H9 (cell line): ENCODE measurements at regions not wholly inside any gene's neighbourhood (a gene's known extent, or its start where the extent isn't known, plus 50 kb on each side); places are given as distances from the start of the nearest gene placed in this dataset.

Source experiments
- DNase-seq: peaks from one replicate; pipeline ENCODE4 v3.0.0-alpha.2; 2017
- H2AFZ ChIP-seq: one replicate; pipeline ENCODE4 v1.6.1; 2013; ENCODE audit warnings: mild to moderate bottlenecking, low read length, control low read depth, moderate library complexity
- H2AK5ac ChIP-seq: 2 replicates; pipeline ENCODE4 v1.6.1; 2013; ENCODE audit warnings: low read length, control low read depth, mixed read lengths; ENCODE audit not compliant: insufficient read length
- H2BK120ac ChIP-seq: one replicate; pipeline ENCODE4 v1.6.1; 2013; ENCODE audit warnings: low read depth, mild to moderate bottlenecking, low read length, control low read depth, inconsistent platforms; ENCODE audit not compliant: poor library complexity, severe bottlenecking
- H2BK12ac ChIP-seq: 2 replicates; pipeline ENCODE4 v1.6.1; 2013; ENCODE audit warnings: low read length, control low read depth, mixed read lengths, low read depth; ENCODE audit not compliant: insufficient read length
- H2BK15ac ChIP-seq: 2 replicates; pipeline ENCODE4 v1.6.1; 2013; ENCODE audit warnings: low read depth, low read length, control low read depth
- H2BK20ac ChIP-seq: one replicate; pipeline ENCODE4 v1.6.1; 2013; ENCODE audit warnings: low read depth, mild to moderate bottlenecking, low read length, control low read depth, inconsistent platforms; ENCODE audit not compliant: poor library complexity, severe bottlenecking
- H2BK5ac ChIP-seq: 2 replicates; pipeline ENCODE4 v1.6.1; 2013; ENCODE audit warnings: low read length, control low read depth, mixed read lengths; ENCODE audit not compliant: insufficient read length
- H3K14ac ChIP-seq: 2 replicates; pipeline ENCODE4 v1.6.1; 2013; ENCODE audit warnings: low read length, control low read depth; ENCODE audit not compliant: insufficient read depth
- H3K18ac ChIP-seq: 2 replicates; pipeline ENCODE4 v1.6.1; 2013; ENCODE audit warnings: low read depth, mild to moderate bottlenecking, mixed read lengths, low read length, control low read depth; ENCODE audit not compliant: insufficient read length
- H3K23ac ChIP-seq: 2 replicates; pipeline ENCODE4 v1.6.1; 2013; ENCODE audit warnings: low read length, control low read depth, mixed read lengths, low read depth; ENCODE audit not compliant: insufficient read length
- H3K23me2 ChIP-seq: 2 replicates; pipeline ENCODE4 v1.6.1; 2013; ENCODE audit warnings: low read depth, mild to moderate bottlenecking, mixed read lengths, low read length, control low read depth; ENCODE audit not compliant: insufficient read length, poor library complexity, severe bottlenecking
- H3K27ac ChIP-seq: 2 replicates; pipeline ENCODE4 v1.5.1; 2013; ENCODE audit warnings: low read length, control low read depth, mixed read lengths, low read depth; ENCODE audit not compliant: insufficient read length
- H3K27me3 ChIP-seq: 2 replicates; pipeline ENCODE4 v1.6.1; 2013; ENCODE audit warnings: low read length, control low read depth, inconsistent platforms; ENCODE audit not compliant: insufficient read depth
- H3K4ac ChIP-seq: 2 replicates; pipeline ENCODE4 v1.6.1; 2013; ENCODE audit warnings: low read depth, mild to moderate bottlenecking, control low read depth, inconsistent platforms, low read length, moderate library complexity
- H3K4me1 ChIP-seq: 2 replicates; pipeline ENCODE4 v1.6.1; 2013; ENCODE audit warnings: low read length, control low read depth, inconsistent platforms; ENCODE audit not compliant: insufficient read depth
- H3K4me2 ChIP-seq: 2 replicates; pipeline ENCODE4 v1.6.1; 2013; ENCODE audit warnings: low read length, control low read depth, mixed read lengths; ENCODE audit not compliant: insufficient read length, insufficient read depth
- H3K56ac ChIP-seq: 2 replicates; pipeline ENCODE4 v1.6.1; 2013; ENCODE audit warnings: low read depth, mild to moderate bottlenecking, mixed read lengths, low read length, control low read depth; ENCODE audit not compliant: insufficient read length
- H3K79me1 ChIP-seq: 2 replicates; pipeline ENCODE4 v1.6.1; 2013; ENCODE audit warnings: low read depth, mild to moderate bottlenecking, moderate library complexity, low read length, control low read depth, inconsistent platforms; ENCODE audit not compliant: insufficient read depth, poor library complexity, severe bottlenecking
- H3K79me2 ChIP-seq: 2 replicates; pipeline ENCODE4 v1.6.1; 2013; ENCODE audit warnings: low read length, control low read depth, inconsistent platforms; ENCODE audit not compliant: insufficient read depth
- H3K9ac ChIP-seq: 2 replicates; pipeline ENCODE4 v1.6.1; 2013; ENCODE audit warnings: low read length, control low read depth, mixed read lengths; ENCODE audit not compliant: insufficient read length; ENCODE audit errors: extremely low read depth
- H3K9me3 ChIP-seq: one replicate; pipeline ENCODE4 v1.6.1; 2013; ENCODE audit warnings: low read depth, low read length, inconsistent platforms; ENCODE audit not compliant: control insufficient read depth
- H3T11ph ChIP-seq: one replicate; pipeline ENCODE4 v1.6.1; 2013; ENCODE audit warnings: mild to moderate bottlenecking, low read length, control low read depth, inconsistent platforms
- H4K20me1 ChIP-seq: one replicate; pipeline ENCODE4 v1.6.1; 2013; ENCODE audit not compliant: control insufficient read depth, insufficient read length, insufficient read depth
- H4K5ac ChIP-seq: 2 replicates; pipeline ENCODE4 v1.6.1; 2013; ENCODE audit warnings: low read depth, mild to moderate bottlenecking, mixed read lengths, low read length, control low read depth; ENCODE audit not compliant: insufficient read length
- H4K8ac ChIP-seq: replicated peaks from 2 replicates; pipeline ENCODE4 v1.6.1; 2013; ENCODE audit warnings: low read length, control low read depth, mixed read lengths, low read depth; ENCODE audit not compliant: insufficient read length
- H4K91ac ChIP-seq: 2 replicates; pipeline ENCODE4 v1.6.1; 2013; ENCODE audit warnings: low read depth, mild to moderate bottlenecking, moderate library complexity, mixed read lengths, low read length, control low read depth; ENCODE audit not compliant: insufficient read length
- H3K27ac Mint-ChIP-seq, 3 experiments: 2 replicates in 2 of 3; 3 replicates in 1 of 3; pipeline ENCODE4 v1.8.0; 2020 to 2021; ENCODE audit warnings: mixed read lengths in 3 of 3, mild to moderate bottlenecking in 1 of 3, moderate library complexity in 1 of 3
- H3K27me3 Mint-ChIP-seq: 2 replicates; pipeline ENCODE4 v1.8.0; 2021; ENCODE audit warnings: low read depth, mild to moderate bottlenecking, moderate library complexity, mixed read lengths
- H3K36me3 Mint-ChIP-seq, 3 experiments: 2 replicates in 2 of 3; 3 replicates in 1 of 3; pipeline ENCODE4 v1.8.0; 2020 to 2021; ENCODE audit warnings: low read depth in 3 of 3, mixed read lengths in 3 of 3; ENCODE audit not compliant: insufficient read depth in 1 of 3
- H3K4me1 Mint-ChIP-seq, 2 experiments: 2 replicates each; pipeline ENCODE4 v1.8.0; 2020; ENCODE audit warnings: mixed read lengths in 2 of 2
- H3K4me3 Mint-ChIP-seq, 2 experiments: 2 replicates in 1 of 2; 3 replicates in 1 of 2; pipeline ENCODE4 v1.8.0; 2020 to 2021; ENCODE audit warnings: mild to moderate bottlenecking in 2 of 2, mixed read lengths in 2 of 2, moderate library complexity in 1 of 2
- H3K9me3 Mint-ChIP-seq, 2 experiments: 2 replicates in 1 of 2; 3 replicates in 1 of 2; pipeline ENCODE4 v1.8.0; 2020; ENCODE audit warnings: mild to moderate bottlenecking in 2 of 2, mixed read lengths in 2 of 2, moderate library complexity in 1 of 2
- CTCF ChIP-seq: fragments of 200-600 bp; sonication (generic); conservative IDR thresholded peaks from 3 replicates; pipeline ENCODE4 v1.8.0; 2021; ENCODE audit warnings: antibody characterized with exemption, mild to moderate bottlenecking
- WGBS: extraction: QIAGEN DNeasy Blood & Tissue Kit; methylation state at CpG from one replicate; pipeline ENCODE4 v1.1.7; 2013; ENCODE audit warnings: missing lambda C conversion rate, low lambda C conversion rate, mixed read lengths; ENCODE audit not compliant: insufficient read length; ENCODE audit errors: extremely low coverage; 5-methylcytosine and 5-hydroxymethylcytosine counted together

- H4K91ac ChIP-seq = no peak overlapping the region
- WGBS = 100% methylated on average over 1 of the region's 6 CpGs
- no peak overlapping the region for H3K56ac ChIP-seq
- H3K9ac ChIP-seq = no peak overlapping the region
- H3K23ac ChIP-seq = no peak overlapping the region
- H3K4me2 ChIP-seq = no peak overlapping the region
- H2BK15ac ChIP-seq = no peak overlapping the region
- no peak overlapping the region for H3K14ac ChIP-seq
- H3K27ac Mint-ChIP-seq = no peak overlapping the region
- H2BK12ac ChIP-seq = no peak overlapping the region
- no peak overlapping the region for H3K27ac ChIP-seq
- H4K20me1 ChIP-seq = no peaks in the 10 kb centered on the region
- no peaks in the 10 kb centered on the region; the same call in 1 of the 2 replicates for H3K27me3 Mint-ChIP-seq
- no peaks in the 10 kb centered on the region for H3K27me3 ChIP-seq
- no peaks in the 10 kb centered on the region for H3K36me3 Mint-ChIP-seq
- no peak for TF ChIP-seq CTCF
- H3K4me1 Mint-ChIP-seq = no peaks in the 10 kb centered on the region; a peak in 1 of 4 replicates
- H3K23me2 ChIP-seq = no peaks in the 10 kb centered on the region
- no peak overlapping the region for H2AK5ac ChIP-seq
- H2BK120ac ChIP-seq = no peak overlapping the region
- DNase-seq = no peak
- H3K9me3 Mint-ChIP-seq = no peaks in the 10 kb centered on the region
- H3K9me3 ChIP-seq = no peaks in the 10 kb centered on the region
- H2BK5ac ChIP-seq = no peak overlapping the region
- no peak overlapping the region for H3K18ac ChIP-seq
- no peak overlapping the region for H2BK20ac ChIP-seq
- H4K5ac ChIP-seq = no peak overlapping the region
- H3K4ac ChIP-seq = no peak overlapping the region
- H3K79me2 ChIP-seq = no peaks in the 10 kb centered on the region
- no peak overlapping the region for H3T11ph ChIP-seq
- no peak overlapping the region for H3K4me3 Mint-ChIP-seq
- no peak overlapping the region for H4K8ac ChIP-seq
- no peaks in the 10 kb centered on the region for H3K79me1 ChIP-seq
- no peaks in the 10 kb centered on the region; the same call in 1 of the 2 replicates for H3K4me1 ChIP-seq
- H2AFZ ChIP-seq = no peak overlapping the region
Measured at GRCh38 chr3:124425972-124426371, 304.3 kb upstream of the UMPS start.
